Suprapubic skin (tissue), 4 donors: ENCODE measurements at regions not wholly inside any gene's neighbourhood (a gene's known extent, or its start where the extent isn't known, plus 50 kb on each side); places are given as distances from the start of the nearest gene placed in this dataset.

Experiments
- CTCF ChIP-seq, 2 donors: fragments of 200-600 bp in 1 of 2; fragments of 450-650 bp in 1 of 2; sonication (generic) in 1 of 2; IDR thresholded peaks; one replicate each; pipeline ENCODE4 v1.5.1; 2016 to 2019; ENCODE audit warnings: antibody characterized with exemption in 2 of 2, mild to moderate bottlenecking in 1 of 2, moderate library complexity in 1 of 2
- EP300 ChIP-seq: sonication (generic); formaldehyde crosslinking; IDR thresholded peaks from one replicate; pipeline ENCODE4 v1.6.1; 2017; ENCODE audit warnings: antibody characterized with exemption
- POLR2A ChIP-seq, 2 donors: fragments of 450-650 bp; IDR thresholded peaks; one replicate each; pipeline ENCODE4 v1.6.1; 2017; ENCODE audit warnings: antibody characterized with exemption in 2 of 2, mild to moderate bottlenecking in 2 of 2, moderate library complexity in 2 of 2
- POLR2AphosphoS5 ChIP-seq, 3 donors: sonication (generic); formaldehyde crosslinking; IDR thresholded peaks; one replicate each; pipeline ENCODE4 v1.6.1; 2017; ENCODE audit warnings: antibody characterized with exemption in 3 of 3

DNA sequence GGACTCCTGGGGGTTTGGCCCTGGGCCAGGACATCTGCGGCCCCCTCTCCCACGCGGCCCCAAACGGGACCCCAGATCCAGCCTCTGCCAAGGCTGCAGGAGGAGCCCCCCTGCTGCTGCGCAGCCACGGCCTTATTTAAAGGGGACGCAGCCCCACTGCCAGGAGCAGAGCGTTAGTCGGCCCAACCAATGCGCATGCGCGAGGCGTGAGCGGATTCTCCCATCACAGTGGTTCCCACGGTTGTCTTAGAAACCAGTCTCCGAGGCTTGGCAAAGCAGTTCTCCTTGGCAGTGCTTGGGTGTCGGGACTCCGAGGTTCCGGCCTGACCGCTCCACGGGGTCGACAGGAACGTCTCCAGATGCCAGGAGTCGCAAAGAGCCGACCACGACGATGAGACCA, 288.3 kb upstream of the ZNF337 start:
- no peak for TF ChIP-seq EP300
- TF ChIP-seq CTCF (IDR thresholded peaks at IDR 0.05) = no peak
- TF ChIP-seq POLR2A (IDR thresholded peaks at IDR 0.05) = no peak
- no peak for TF ChIP-seq POLR2AphosphoS5 (IDR thresholded peaks at IDR 0.05)
